PC-3 (cell line): ENCODE measurements at regions not wholly inside any gene's neighbourhood (a gene's known extent, or its start where the extent isn't known, plus 50 kb on each side); places are given as distances from the start of the nearest gene placed in this dataset.

Experiments used
- ATAC-seq: fragments of 200-7000 bp; cut with Tn5 transposase; 2 replicates; pipeline ENCODE4 v1.9.1; 2020; ENCODE audit warnings: mild to moderate bottlenecking, moderate library complexity
- BruUV-seq: library from RNA; stranded (reverse); fragments of 400-500 nt; replicated peaks from 2 replicates; lab custom pipeline; 2021; lab: Mats Ljungman, UMichigan
- CTCF ChIA-PET: fragments of 300-600 bp; sonication (Branson Sonifier 250); formaldehyde crosslinking; loops from one replicate; lab custom pipeline; 2022; ENCODE audit warnings: antibody characterized with exemption; lab: Charles Lee
- POLR2A ChIA-PET: fragments of 300-600 bp; sonication (Branson Sonifier 250); formaldehyde crosslinking; loops from one replicate; lab custom pipeline; 2022; ENCODE audit warnings: antibody characterized with exemption; ENCODE audit not compliant: unreplicated experiment; lab: Charles Lee
- DNase-seq: peaks from one replicate; pipeline ENCODE4 v3.0.0-alpha.2; 2015
- H2AFZ ChIP-seq: fragments of 300-600 bp; sonication (generic); 2 replicates; pipeline ENCODE4 v1.6.0; 2016; ENCODE audit warnings: antibody characterized with exemption, low read length
- H3F3A ChIP-seq: fragments of 300-600 bp; sonication (generic); one replicate; pipeline ENCODE4 v1.6.0; 2017; ENCODE audit warnings: antibody characterized with exemption, low read length, control low read depth, mild to moderate bottlenecking; ENCODE audit not compliant: unreplicated experiment
- H3K27ac ChIP-seq: fragments of 300-600 bp; sonication (generic); 2 replicates; pipeline ENCODE4 v1.5.1; 2016; ENCODE audit warnings: mild to moderate bottlenecking, low read length
- H3K27me3 ChIP-seq: fragments of 300-600 bp; sonication (generic); 2 replicates; pipeline ENCODE4 v1.6.1; 2016; ENCODE audit warnings: low read length, mixed read lengths
- H3K36me3 ChIP-seq: fragments of 300-600 bp; sonication (generic); 2 replicates; pipeline ENCODE4 v1.6.1; 2016; ENCODE audit warnings: low read depth, mixed run types, low read length, mixed read lengths
- H3K4me1 ChIP-seq: fragments of 300-600 bp; sonication (generic); 2 replicates; pipeline ENCODE4 v1.5.1; 2016; ENCODE audit warnings: low read length; ENCODE audit not compliant: insufficient read depth
- H3K4me2 ChIP-seq: fragments of 300-600 bp; sonication (generic); 2 replicates; pipeline ENCODE4 v1.6.0; 2016; ENCODE audit warnings: low read length
- H3K4me3 ChIP-seq: fragments of 300-600 bp; sonication (generic); 2 replicates; pipeline ENCODE4 v1.5.1; 2016; ENCODE audit warnings: mild to moderate bottlenecking, low read length, mixed read lengths
- H3K79me2 ChIP-seq: fragments of 300-600 bp; sonication (generic); 2 replicates; pipeline ENCODE4 v1.6.1; 2017; ENCODE audit warnings: low read length, mixed read lengths
- H3K9ac ChIP-seq: fragments of 300-600 bp; sonication (generic); 2 replicates; pipeline ENCODE4 v1.6.0; 2016; ENCODE audit warnings: mild to moderate bottlenecking, low read length
- H3K9me2 ChIP-seq: fragments of 300-600 bp; sonication (generic); replicated peaks from 2 replicates; pipeline ENCODE4 v1.6.1; 2016; ENCODE audit warnings: mixed run types, low read length, mixed read lengths
- H3K9me3 ChIP-seq: fragments of 300-600 bp; sonication (generic); 2 replicates; pipeline ENCODE4 v1.6.1; 2016; ENCODE audit warnings: low read length, mixed read lengths
- H4K20me1 ChIP-seq: fragments of 300-600 bp; sonication (generic); 2 replicates; pipeline ENCODE4 v1.6.1; 2016; ENCODE audit warnings: low read length, mixed read lengths
- EZH2 ChIP-seq: fragments of 300-600 bp; sonication (generic); IDR thresholded peaks from one replicate; pipeline ENCODE4 v1.6.1; 2017; ENCODE audit warnings: antibody characterized with exemption, mild to moderate bottlenecking, low read length; ENCODE audit not compliant: unreplicated experiment
- EZH2phosphoT487 ChIP-seq: fragments of 300-600 bp; sonication (generic); IDR thresholded peaks from 2 replicates; pipeline ENCODE4 v1.6.1; 2018; ENCODE audit warnings: mild to moderate bottlenecking, antibody characterized with exemption, low read length, borderline replicate concordance
- intact Hi-C: fragments of 100-400 bp; cut with micrococcal nuclease; formaldehyde crosslinking; loops from 2 replicates; pipeline ENCODE4 v1.9.0; 2023
- TF ChIP-seq, protein P1 (sequence below): fragments of 300-600 bp; sonication (generic); conservative IDR thresholded peaks from 2 replicates; pipeline ENCODE4 v1.5.1; 2017; ENCODE audit warnings: antibody characterized with exemption, low read depth, mild to moderate bottlenecking, low read length

DNA sequence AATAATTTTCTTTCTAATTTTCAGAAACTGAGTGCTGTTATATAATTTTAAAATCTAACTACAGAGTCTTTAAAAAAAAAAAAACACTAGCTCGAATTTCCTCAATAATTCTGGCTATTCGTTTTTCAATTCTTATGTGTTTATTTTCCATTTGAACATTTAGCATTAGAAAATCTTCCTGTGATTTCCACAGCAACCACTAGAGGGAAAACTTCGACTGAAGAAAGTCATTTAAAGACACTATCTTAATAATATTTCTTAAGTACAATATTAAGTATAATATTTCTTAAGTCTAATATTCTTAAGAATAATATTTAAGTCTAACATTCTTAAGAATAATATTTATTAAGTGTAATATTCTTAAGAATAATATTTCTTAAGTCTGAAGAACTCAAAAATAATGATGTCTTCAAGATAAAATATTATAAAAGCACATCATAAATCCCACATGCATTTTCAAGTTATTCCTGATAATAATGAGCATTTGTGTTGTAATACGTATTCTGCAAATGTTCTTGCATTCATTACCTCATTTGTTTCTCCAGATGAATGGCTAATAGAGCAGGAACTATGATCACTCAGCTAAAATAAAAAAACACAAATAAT is 118.4 kb upstream of the WDR17 start:
- no peak overlapping the region for H3K9ac ChIP-seq
- no peak for ATAC-seq
- H3K4me1 ChIP-seq, result no peaks in the 10 kb centered on the region; the same call in 1 of the 2 replicates
- no peaks in the 10 kb centered on the region for H3K79me2 ChIP-seq
- H3K4me2 ChIP-seq, result no peak overlapping the region
- ChIA-PET CTCF (interaction anchor here (0.6 kb wide), 1 partner anchor 328 kb away, joined by 3 read pairs; no protein-coding TSS in a partner anchor), POLR2A (no interaction called here)
- no peaks in the 10 kb centered on the region for H3K9me3 ChIP-seq
- H2AFZ ChIP-seq, result peak overlapping the region; percentile 53; the same call in 1 of the 2 replicates
- BruUV-seq, result no TSS peak
- H3K27me3 ChIP-seq, result no peaks in the 10 kb centered on the region
- no peak overlapping the region for H3K27ac ChIP-seq
- peak; percentile 58 for DNase-seq
- no peak overlapping the region for H3K4me3 ChIP-seq
- H3K9me2 ChIP-seq, result no peaks in the 10 kb centered on the region
- intact Hi-C loops, result loop anchor here (2.0 to 5.0 kb wide), 3 partner anchors 54 to 395 kb away; no protein-coding TSS in a partner anchor
- TF ChIP-seq, protein P1, sequence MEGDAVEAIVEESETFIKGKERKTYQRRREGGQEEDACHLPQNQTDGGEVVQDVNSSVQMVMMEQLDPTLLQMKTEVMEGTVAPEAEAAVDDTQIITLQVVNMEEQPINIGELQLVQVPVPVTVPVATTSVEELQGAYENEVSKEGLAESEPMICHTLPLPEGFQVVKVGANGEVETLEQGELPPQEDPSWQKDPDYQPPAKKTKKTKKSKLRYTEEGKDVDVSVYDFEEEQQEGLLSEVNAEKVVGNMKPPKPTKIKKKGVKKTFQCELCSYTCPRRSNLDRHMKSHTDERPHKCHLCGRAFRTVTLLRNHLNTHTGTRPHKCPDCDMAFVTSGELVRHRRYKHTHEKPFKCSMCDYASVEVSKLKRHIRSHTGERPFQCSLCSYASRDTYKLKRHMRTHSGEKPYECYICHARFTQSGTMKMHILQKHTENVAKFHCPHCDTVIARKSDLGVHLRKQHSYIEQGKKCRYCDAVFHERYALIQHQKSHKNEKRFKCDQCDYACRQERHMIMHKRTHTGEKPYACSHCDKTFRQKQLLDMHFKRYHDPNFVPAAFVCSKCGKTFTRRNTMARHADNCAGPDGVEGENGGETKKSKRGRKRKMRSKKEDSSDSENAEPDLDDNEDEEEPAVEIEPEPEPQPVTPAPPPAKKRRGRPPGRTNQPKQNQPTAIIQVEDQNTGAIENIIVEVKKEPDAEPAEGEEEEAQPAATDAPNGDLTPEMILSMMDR, result peak; percentile 46
- no peak for TF ChIP-seq EZH2
- no peak for TF ChIP-seq EZH2phosphoT487
- no peaks in the 10 kb centered on the region for H4K20me1 ChIP-seq
- H3K36me3 ChIP-seq, result no peaks in the 10 kb centered on the region
- no peaks in the 10 kb centered on the region for H3F3A ChIP-seq

DNA sequence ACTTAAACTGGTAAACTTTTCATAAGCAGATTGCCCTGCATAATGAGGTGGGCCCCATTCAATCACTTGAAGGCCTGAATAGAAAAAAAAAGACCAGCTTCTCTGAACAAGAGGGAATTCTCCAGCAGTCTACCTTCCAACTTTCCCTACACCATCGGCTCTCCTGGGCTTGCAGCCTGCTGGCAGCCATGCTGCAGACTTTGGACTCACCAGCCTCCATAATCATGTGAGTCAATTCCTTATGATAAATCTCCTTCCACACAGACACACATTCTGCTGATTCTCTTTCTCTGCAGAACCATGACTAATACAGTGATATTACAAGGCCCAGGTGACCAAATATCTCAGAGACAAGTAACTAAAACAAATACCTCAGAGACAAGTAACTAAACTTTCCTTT is 113.8 kb upstream of the WDR17 start:
- no peaks in the 10 kb centered on the region for H3K79me2 ChIP-seq
- no peaks in the 10 kb centered on the region for H3F3A ChIP-seq
- no peaks in the 10 kb centered on the region for H3K9me2 ChIP-seq
- H4K20me1 ChIP-seq, result no peaks in the 10 kb centered on the region
- no peak overlapping the region for H3K27ac ChIP-seq
- ATAC-seq (peak; percentile 87), DNase-seq (peak; percentile 49)
- CTCF ChIA-PET, result no interaction called here
- no TSS peak for BruUV-seq
- no peaks in the 10 kb centered on the region for H3K27me3 ChIP-seq
- H3K4me1 ChIP-seq, result no peaks in the 10 kb centered on the region; the same call in 1 of the 2 replicates
- no peaks in the 10 kb centered on the region for H3K36me3 ChIP-seq
- no peak for TF ChIP-seq EZH2phosphoT487
- TF ChIP-seq, protein P1, result no peak
- no peak for TF ChIP-seq EZH2
- H3K9me3 ChIP-seq, result no peaks in the 10 kb centered on the region
- no peak overlapping the region for H3K9ac ChIP-seq
- no peak overlapping the region for H3K4me3 ChIP-seq
- H2AFZ ChIP-seq, result peak overlapping the region; percentile 47
- intact Hi-C loops, result no loop called here
- no peak overlapping the region for H3K4me2 ChIP-seq
- POLR2A ChIA-PET, result no interaction called here

DNA sequence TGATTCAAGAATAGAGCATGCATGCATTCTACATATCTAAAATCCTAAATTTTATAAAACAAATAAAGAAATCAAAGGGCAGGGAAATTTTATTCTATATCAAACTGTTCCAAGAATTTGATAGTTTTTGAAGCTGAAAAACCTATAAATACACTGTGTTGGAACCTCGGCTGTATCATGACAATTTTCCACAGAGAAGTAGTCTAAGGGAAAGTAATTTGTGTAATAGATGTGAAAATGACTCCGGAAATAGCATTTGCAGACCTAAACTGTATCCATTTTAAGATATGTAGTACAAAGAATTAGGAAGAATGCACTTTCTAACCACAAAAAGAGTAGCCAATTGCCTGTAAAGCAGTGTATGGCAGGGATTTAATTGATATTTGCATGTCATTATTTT is 112.5 kb upstream of the WDR17 start:
- H3F3A ChIP-seq, result no peaks in the 10 kb centered on the region
- no peak overlapping the region for H3K4me3 ChIP-seq
- no peaks in the 10 kb centered on the region for H3K36me3 ChIP-seq
- no peak overlapping the region for H3K27ac ChIP-seq
- intact Hi-C loops, result no loop called here
- TF ChIP-seq, protein P1, result no peak
- TF ChIP-seq EZH2phosphoT487 (no peak), EZH2 (no peak)
- H3K27me3 ChIP-seq, result no peaks in the 10 kb centered on the region
- no peaks in the 10 kb centered on the region for H3K79me2 ChIP-seq
- H3K4me1 ChIP-seq, result no peaks in the 10 kb centered on the region; the same call in 1 of the 2 replicates
- H2AFZ ChIP-seq, result no peak overlapping the region
- ChIA-PET POLR2A (no interaction called here), CTCF (no interaction called here)
- H3K9ac ChIP-seq, result no peak overlapping the region
- ATAC-seq (no peak), DNase-seq (no peak)
- H3K4me2 ChIP-seq, result no peak overlapping the region
- no peaks in the 10 kb centered on the region for H3K9me2 ChIP-seq
- no TSS peak for BruUV-seq
- no peaks in the 10 kb centered on the region for H4K20me1 ChIP-seq
- no peaks in the 10 kb centered on the region for H3K9me3 ChIP-seq
